A172 (cell line): ENCODE measurements at regions not wholly inside any gene's neighbourhood (a gene's known extent, or its start where the extent isn't known, plus 50 kb on each side); places are given as distances from the start of the nearest gene placed in this dataset.
"Not testable (repeated sequence)": the region's sequence is repeated elsewhere in the genome, so short reads cannot be mapped to it uniquely, and the experiment has no call there.

Source experiments
- DNase-seq: peaks from one replicate; pipeline ENCODE4 v3.0.0-alpha.2; 2015; ENCODE audit warnings: low spot score

DNA sequence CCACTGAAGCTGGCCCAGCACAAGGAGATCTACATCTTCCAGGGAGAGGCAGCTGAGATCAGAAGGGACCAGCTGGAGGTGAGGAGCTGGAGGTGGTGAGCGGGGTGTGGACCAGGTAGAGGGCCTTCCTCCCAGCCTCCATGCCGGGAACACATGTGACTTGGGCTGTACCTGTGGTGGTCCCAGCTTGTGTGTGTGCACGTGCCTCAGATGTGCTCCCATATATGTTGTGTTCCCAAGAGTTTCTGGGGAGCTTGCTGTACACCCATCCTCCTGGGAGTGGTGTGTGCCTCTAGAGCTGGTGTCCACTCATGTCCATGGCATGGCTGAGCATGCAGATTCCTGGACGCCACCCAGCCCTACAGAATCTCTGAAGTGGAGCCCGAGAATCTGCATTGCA is 183.7 kb upstream of the AKAP13 start:
- not testable (repeated sequence) for DNase-seq

DNA sequence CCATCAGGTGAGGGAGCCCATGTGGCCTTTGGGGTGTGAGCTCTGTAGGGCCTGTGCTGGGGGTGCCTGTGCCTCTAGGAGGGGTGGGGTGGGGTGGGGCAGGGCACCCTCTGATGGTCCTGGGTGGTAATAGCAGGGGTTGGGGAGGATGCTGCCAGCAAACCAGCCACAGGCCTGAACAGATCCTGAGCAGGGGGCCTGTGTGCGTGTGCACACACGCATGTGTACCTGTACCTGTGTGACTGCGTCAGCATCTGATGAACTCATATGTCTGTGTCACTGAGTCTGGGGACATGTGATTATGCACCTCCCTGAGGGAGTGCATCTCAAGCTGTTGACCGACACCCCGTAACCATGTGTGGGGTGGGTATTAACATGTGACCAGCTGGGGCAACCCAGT is 182.8 kb upstream of the AKAP13 start:
- DNase-seq: not testable (repeated sequence)

GRCh38 chr15:85198432-85198831 is 182.0 kb upstream of the AKAP13 start:
- not testable (repeated sequence) for DNase-seq

DNA sequence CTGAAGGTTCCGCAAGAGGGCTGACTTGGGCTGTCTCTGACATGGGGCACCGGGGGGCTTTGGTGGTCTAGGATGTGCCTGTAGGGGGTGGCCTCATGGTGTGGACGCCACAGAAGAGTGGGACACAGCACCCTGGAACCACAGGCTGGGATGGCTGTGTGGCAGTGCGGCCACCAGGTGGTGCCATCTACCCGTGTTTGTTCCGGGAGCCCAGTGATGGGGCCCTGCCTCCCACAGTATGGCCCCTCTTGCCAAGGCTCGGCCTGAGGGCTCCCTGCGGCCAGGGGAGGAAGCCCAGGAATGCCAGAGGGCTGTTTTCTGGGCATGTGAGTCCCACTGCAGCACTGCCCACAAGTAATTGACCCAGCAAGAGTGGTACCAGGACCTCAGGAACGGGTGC is 180.2 kb upstream of the AKAP13 start:
- DNase-seq: not testable (repeated sequence)

DNA sequence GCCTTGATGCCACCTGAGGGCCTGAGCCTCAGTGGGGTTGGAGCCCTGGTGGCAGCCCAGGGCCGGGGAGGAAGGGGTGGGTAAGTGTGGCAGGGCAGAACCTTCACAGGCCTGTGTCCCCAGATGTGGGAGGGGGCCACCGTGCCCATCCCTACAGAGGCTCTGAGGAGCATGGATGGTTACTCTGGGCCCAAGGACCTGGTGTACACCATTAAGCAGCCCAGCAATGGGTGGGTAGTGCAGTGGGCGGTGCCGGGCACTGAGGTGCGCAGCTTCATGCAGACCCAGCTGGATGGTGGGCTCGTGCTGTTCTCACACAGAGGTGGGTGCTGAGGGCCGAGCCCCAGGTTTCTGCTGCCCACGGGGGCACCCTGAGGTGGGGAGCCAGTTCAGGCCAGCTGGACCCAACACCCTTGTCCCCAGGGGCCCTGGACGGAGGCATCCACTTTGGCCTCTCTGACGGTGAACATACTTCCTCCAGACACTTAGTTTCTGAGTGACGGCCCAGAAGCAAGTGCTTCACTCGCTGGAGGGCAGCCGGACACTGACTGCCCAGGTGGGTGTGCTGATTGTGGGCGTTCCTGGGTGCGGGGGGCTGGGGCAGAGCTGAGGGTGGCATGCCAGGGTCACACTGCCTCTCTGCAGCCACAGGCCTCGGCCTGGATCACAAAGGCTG is 179.1 kb upstream of the AKAP13 start:
- not testable (repeated sequence) for DNase-seq

- DNase-seq: not testable (repeated sequence)
Measured at GRCh38 chr15:85204481-85204880, 175.9 kb upstream of the AKAP13 start.

GRCh38 chr15:85233791-85234325 is 146.5 kb upstream of the AKAP13 start:
- DNase-seq: not testable (repeated sequence)

DNA sequence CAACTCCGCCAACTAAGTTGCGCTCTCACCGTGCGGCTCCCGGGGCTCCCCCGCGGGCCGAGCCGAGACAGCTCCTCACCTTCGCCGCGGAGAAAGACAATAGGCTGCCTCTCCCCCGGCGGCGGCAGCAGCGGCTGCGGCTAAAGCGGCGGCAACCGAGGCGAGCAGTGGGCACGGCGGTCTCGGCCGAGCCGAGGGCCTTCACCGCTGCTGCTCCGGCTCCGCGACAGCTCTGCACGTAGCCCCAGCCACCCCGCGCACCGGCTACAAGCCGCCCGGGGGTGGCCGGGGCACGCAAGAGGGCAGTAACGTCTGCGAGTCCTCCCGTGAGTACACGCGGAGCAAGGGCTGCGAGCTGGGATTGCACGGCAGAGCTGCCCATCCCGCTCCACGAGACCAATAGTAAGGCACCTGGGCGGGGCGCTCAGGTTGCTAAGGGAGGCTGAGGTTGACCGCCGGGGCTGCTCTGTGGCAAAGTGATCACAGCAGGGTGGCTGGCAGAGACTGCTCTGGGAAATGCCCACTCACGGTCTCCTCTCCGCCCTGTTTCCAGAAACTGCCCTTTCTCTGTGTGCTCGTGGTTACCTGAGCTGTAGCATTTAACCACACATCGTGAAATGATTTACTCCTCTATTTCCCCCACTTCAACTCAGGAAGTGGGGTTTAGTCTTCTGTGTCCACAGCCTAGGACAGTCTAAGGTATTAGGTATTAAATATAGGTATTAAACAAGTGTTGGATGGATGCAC is 145.8 kb upstream of the AKAP13 start:
- not testable (repeated sequence) for DNase-seq

GRCh38 chr15:85244056-85244455 is 136.3 kb upstream of the AKAP13 start:
- not testable (repeated sequence) for DNase-seq

- not testable (repeated sequence) for DNase-seq
Measured at GRCh38 chr15:85250938-85251542, 129.4 kb upstream of the AKAP13 start.

- DNase-seq: not testable (repeated sequence)
Measured at GRCh38 chr15:85253196-85253915, 127.0 kb upstream of the AKAP13 start.

DNA sequence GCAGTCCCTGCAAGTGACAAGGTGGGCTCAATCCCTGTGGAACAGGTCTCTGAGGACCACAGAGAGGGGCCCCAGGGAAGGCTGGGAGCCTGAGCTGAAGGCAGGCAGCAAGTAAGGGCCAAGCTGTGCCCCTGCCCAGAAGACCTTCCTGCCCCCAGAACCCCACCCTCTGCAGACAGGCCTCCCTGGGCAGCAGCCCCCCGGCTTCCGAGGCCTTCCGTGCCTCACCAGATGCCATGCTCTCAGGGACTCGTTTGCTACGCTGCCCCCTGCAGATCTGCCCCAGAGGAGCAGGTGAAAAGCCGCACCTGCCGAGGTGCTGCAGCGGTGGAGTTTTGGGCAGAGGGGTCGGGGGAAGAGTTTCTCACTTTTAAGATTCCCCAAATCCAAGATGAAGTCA is 125.4 kb upstream of the AKAP13 start:
- DNase-seq: not testable (repeated sequence)

- not testable (repeated sequence) for DNase-seq
Measured at GRCh38 chr15:85255502-85255901, 124.9 kb upstream of the AKAP13 start.

- DNase-seq: not testable (repeated sequence)
Measured at GRCh38 chr15:85256009-85256997, 124.1 kb upstream of the AKAP13 start.

- not testable (repeated sequence) for DNase-seq
Measured at GRCh38 chr15:85258062-85258445, 122.3 kb upstream of the AKAP13 start.

- not testable (repeated sequence) for DNase-seq
Measured at GRCh38 chr15:85258559-85259209, 121.7 kb upstream of the AKAP13 start.

- DNase-seq: not testable (repeated sequence)
Measured at GRCh38 chr15:85260526-85260925, 119.9 kb upstream of the AKAP13 start.

DNA sequence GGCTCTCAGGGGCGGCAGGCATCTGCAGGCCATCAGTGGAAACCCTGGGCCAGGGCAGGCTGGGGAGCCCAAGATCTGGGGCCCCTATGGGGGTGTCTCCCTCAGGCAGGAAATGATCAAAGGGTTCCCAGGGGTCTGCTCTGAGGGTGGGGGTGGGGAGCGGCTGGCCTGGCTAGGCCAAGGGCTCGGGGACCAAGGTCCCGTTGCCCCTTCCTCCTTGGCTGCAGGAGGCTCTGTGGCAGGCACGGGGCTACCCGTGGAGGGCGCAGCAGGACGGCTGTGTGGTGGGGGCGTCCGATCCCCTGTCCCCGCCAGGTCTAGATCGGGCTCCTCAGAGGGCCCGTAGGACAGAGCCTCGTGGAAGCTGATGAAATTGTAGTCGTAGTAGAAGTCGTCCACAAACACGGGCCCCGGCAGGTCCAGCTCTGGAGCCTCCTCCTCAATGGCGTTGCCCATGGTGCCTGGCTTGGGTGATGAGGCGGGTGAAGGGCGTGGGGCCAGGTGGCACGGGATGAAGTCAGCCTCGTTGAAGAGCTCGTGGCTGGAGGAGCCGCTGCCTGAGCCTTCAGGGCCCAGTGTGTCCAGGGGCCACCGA is 117.8 kb upstream of the AKAP13 start:
- DNase-seq: not testable (repeated sequence)

GRCh38 chr15:85263842-85264440 is 116.5 kb upstream of the AKAP13 start:
- DNase-seq: not testable (repeated sequence)
